ENCODE measurements at regions not wholly inside any gene's neighbourhood (a gene's known extent, or its start where the extent isn't known, plus 50 kb on each side); places are given as distances from the start of the nearest gene placed in this dataset.
"Not testable (repeated sequence)": the region's sequence is repeated elsewhere in the genome, so short reads cannot be mapped to it uniquely, and the experiment has no call there.

- ATAC-seq, result not testable (repeated sequence)
Observed at GRCh38 chr1:85520826-85521820, 56.2 kb upstream of the DDAH1 start.

- ATAC-seq, result not testable (repeated sequence)
Observed at GRCh38 chr1:85522458-85522857, 57.5 kb upstream of the DDAH1 start.

GRCh38 chr1:85523061-85523460 lies 57.5 kb upstream of the CCN1 start:
- ATAC-seq, result not testable (repeated sequence)

GRCh38 chr1:85524281-85524886 lies 56.2 kb upstream of the CCN1 start:
- ATAC-seq, result not testable (repeated sequence)

GRCh38 chr1:85525591-85525991 lies 55.0 kb upstream of the CCN1 start:
- not testable (repeated sequence) for ATAC-seq

- not testable (repeated sequence) for ATAC-seq
Observed at GRCh38 chr1:85526216-85526615, 54.3 kb upstream of the CCN1 start.

GRCh38 chr1:85527145-85527544 lies 53.4 kb upstream of the CCN1 start:
- ATAC-seq, result peak; percentile 46

Data from esophagus mucosa (tissue), 1 donor.